ENCODE measurements at regions not wholly inside any gene's neighbourhood (a gene's known extent, or its start where the extent isn't known, plus 50 kb on each side); places are given as distances from the start of the nearest gene placed in this dataset.
"Not testable (repeated sequence)": the region's sequence is repeated elsewhere in the genome, so short reads cannot be mapped to it uniquely, and the experiment has no call there.

GRCh38 chr13:64130171-64130570, 2714.5 kb upstream of the PCDH20 start:
- ATAC-seq: no peak

DNA sequence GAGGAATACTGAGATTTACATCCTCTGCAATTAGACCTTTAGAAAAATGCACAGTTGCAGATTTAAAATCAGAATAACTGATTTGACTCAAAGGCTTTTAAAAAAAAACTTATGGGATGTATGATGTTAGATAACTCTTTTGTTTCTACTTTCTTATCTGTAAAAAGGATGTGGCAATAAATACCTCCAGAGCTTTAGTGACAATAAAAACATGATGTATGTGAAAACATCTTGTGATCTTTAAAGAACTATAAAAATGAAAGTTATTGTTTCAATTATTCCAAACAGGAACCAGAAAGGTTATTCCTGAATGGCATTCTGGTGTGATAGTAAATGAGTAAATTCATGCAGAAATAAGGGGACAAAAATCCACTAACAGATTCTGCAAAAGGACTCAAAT, 2712.2 kb upstream of the PCDH20 start:
- ATAC-seq: no peak
- no peak for TF ChIP-seq ZC3H10 (CRISPR knock-in tag; IDR thresholded peaks at IDR 0.05)
- no peak for TF ChIP-seq OSR1 (CRISPR knock-in tag; IDR thresholded peaks at IDR 0.05)
- TF ChIP-seq, protein P1, sequence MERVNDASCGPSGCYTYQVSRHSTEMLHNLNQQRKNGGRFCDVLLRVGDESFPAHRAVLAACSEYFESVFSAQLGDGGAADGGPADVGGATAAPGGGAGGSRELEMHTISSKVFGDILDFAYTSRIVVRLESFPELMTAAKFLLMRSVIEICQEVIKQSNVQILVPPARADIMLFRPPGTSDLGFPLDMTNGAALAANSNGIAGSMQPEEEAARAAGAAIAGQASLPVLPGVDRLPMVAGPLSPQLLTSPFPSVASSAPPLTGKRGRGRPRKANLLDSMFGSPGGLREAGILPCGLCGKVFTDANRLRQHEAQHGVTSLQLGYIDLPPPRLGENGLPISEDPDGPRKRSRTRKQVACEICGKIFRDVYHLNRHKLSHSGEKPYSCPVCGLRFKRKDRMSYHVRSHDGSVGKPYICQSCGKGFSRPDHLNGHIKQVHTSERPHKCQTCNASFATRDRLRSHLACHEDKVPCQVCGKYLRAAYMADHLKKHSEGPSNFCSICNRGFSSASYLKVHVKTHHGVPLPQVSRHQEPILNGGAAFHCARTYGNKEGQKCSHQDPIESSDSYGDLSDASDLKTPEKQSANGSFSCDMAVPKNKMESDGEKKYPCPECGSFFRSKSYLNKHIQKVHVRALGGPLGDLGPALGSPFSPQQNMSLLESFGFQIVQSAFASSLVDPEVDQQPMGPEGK (CRISPR knock-in tag; IDR thresholded peaks at IDR 0.05; ENCODE audit: borderline replicate concordance): no peak
- TF ChIP-seq ZNF8 (CRISPR knock-in tag; IDR thresholded peaks at IDR 0.05): no peak
- TF ChIP-seq TOX (CRISPR knock-in tag; IDR thresholded peaks at IDR 0.05; ENCODE audit: borderline replicate concordance): no peak
- TF ChIP-seq, protein P2, sequence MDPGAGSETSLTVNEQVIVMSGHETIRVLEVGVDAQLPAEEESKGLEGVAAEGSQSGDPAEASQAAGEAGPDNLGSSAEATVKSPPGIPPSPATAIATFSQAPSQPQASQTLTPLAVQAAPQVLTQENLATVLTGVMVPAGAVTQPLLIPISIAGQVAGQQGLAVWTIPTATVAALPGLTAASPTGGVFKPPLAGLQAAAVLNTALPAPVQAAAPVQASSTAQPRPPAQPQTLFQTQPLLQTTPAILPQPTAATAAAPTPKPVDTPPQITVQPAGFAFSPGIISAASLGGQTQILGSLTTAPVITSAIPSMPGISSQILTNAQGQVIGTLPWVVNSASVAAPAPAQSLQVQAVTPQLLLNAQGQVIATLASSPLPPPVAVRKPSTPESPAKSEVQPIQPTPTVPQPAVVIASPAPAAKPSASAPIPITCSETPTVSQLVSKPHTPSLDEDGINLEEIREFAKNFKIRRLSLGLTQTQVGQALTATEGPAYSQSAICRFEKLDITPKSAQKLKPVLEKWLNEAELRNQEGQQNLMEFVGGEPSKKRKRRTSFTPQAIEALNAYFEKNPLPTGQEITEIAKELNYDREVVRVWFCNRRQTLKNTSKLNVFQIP (CRISPR knock-in tag; IDR thresholded peaks at IDR 0.05; ENCODE audit: borderline replicate concordance, low read depth): no peak

More at GRCh38 chr13:64130171-64130570, 2714.5 kb upstream of the PCDH20 start:
- TF ChIP-seq CSDC2 (CRISPR knock-in tag; IDR thresholded peaks at IDR 0.05): no peak
- TF ChIP-seq BACH2 (CRISPR knock-in tag; IDR thresholded peaks at IDR 0.05; ENCODE audit: borderline replicate concordance): no peak
- no peak for TF ChIP-seq CSRNP3 (CRISPR knock-in tag; IDR thresholded peaks at IDR 0.05)
- TF ChIP-seq, protein P2 (CRISPR knock-in tag; IDR thresholded peaks at IDR 0.05; ENCODE audit: borderline replicate concordance, low read depth): no peak
- no peak for TF ChIP-seq TCF4 (CRISPR knock-in tag; IDR thresholded peaks at IDR 0.05; ENCODE audit: borderline replicate concordance)
- no peak for TF ChIP-seq PPARA (CRISPR knock-in tag; IDR thresholded peaks at IDR 0.05; ENCODE audit: borderline replicate concordance)
- TF ChIP-seq ZFP3 (CRISPR knock-in tag; IDR thresholded peaks at IDR 0.05): no peak
- no peak for TF ChIP-seq ZNF8 (CRISPR knock-in tag; IDR thresholded peaks at IDR 0.05)
- no peak for TF ChIP-seq ARNTL (CRISPR knock-in tag; IDR thresholded peaks at IDR 0.05; ENCODE audit: borderline replicate concordance, low read depth)
- no peak for TF ChIP-seq ZNF70 (CRISPR knock-in tag; IDR thresholded peaks at IDR 0.05)
- no peak for TF ChIP-seq ZFP30 (CRISPR knock-in tag; IDR thresholded peaks at IDR 0.05)
- TF ChIP-seq ESRRG (CRISPR knock-in tag; IDR thresholded peaks at IDR 0.05): no peak

- no peak for TF ChIP-seq ARNTL (CRISPR knock-in tag; IDR thresholded peaks at IDR 0.05; ENCODE audit: borderline replicate concordance, low read depth)
- no peak for TF ChIP-seq TCF4 (CRISPR knock-in tag; IDR thresholded peaks at IDR 0.05; ENCODE audit: borderline replicate concordance)
- TF ChIP-seq ESRRG (CRISPR knock-in tag; IDR thresholded peaks at IDR 0.05): no peak
- TF ChIP-seq, protein P3, sequence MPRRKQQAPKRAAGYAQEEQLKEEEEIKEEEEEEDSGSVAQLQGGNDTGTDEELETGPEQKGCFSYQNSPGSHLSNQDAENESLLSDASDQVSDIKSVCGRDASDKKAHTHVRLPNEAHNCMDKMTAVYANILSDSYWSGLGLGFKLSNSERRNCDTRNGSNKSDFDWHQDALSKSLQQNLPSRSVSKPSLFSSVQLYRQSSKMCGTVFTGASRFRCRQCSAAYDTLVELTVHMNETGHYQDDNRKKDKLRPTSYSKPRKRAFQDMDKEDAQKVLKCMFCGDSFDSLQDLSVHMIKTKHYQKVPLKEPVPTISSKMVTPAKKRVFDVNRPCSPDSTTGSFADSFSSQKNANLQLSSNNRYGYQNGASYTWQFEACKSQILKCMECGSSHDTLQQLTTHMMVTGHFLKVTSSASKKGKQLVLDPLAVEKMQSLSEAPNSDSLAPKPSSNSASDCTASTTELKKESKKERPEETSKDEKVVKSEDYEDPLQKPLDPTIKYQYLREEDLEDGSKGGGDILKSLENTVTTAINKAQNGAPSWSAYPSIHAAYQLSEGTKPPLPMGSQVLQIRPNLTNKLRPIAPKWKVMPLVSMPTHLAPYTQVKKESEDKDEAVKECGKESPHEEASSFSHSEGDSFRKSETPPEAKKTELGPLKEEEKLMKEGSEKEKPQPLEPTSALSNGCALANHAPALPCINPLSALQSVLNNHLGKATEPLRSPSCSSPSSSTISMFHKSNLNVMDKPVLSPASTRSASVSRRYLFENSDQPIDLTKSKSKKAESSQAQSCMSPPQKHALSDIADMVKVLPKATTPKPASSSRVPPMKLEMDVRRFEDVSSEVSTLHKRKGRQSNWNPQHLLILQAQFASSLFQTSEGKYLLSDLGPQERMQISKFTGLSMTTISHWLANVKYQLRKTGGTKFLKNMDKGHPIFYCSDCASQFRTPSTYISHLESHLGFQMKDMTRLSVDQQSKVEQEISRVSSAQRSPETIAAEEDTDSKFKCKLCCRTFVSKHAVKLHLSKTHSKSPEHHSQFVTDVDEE (CRISPR knock-in tag; IDR thresholded peaks at IDR 0.05): no peak
- TF ChIP-seq CSDC2 (CRISPR knock-in tag; IDR thresholded peaks at IDR 0.05): no peak
Observed at GRCh38 chr13:64127192-64127591, 2711.5 kb upstream of the PCDH20 start.

DNA sequence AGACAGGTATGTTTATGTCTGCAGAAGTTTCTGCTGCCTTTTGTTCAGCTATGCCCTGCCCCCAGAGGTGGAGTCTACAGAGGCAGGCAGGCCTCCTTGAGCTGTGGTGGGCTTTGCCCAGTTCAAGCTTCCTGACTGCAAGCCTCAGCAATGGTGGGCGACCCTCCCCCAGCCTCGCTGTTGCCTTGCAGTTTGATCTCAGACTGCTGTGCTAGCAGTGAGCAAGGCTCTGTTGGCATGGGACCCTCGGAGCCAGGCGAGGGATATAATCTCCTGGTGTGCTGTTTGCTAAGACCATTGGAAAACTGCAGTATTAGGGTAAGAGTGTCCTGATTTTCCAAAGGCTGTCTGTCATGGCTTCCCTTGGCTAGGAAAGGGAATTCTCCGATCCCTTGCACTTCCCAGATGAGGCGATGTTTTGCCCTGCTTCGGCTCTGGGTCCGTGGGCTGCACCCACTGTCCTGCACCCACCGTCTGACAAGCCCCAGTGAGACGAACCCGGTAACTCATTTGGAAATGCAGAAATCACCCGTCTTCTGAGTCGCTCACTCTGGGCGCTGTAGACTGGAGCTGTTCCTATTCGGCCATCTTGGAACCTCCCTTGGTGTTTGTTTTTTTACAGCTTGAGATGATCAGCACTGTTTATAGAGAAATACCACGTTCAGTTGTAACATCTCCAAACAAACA, 2705.5 kb upstream of the PCDH20 start:
- not testable (repeated sequence) for ATAC-seq

More at GRCh38 chr13:64127192-64127591, 2711.5 kb upstream of the PCDH20 start:
- ATAC-seq: no peak
